GM19438 (cell line): ENCODE measurements at regions not wholly inside any gene's neighbourhood (a gene's known extent, or its start where the extent isn't known, plus 50 kb on each side); places are given as distances from the start of the nearest gene placed in this dataset.

Source experiments
- ATAC-seq: cut with Tn5 transposase; IDR thresholded peaks from one replicate; pipeline ENCODE4 v1.9.1; 2021; ENCODE audit warnings: low read depth; ENCODE audit not compliant: unreplicated experiment

DNA sequence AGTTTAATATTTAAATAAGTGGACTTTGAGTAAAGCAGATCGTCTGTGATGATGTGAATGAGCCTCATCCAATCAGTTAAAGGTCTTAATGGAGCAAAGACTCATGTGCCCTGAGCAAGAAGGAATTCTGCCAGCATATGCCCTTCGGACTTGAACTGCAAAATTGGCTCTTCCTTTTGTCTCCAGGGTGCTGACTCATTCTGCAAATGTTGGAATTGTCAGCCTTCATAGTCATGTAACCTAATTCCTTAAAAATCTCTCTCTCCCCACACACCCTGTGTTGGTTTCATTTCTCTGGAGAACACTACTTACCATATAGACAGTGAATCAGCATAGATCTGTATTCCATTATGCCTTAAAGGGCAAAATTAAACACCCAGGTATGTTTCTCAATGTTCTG lies 609.8 kb upstream of the GALNTL6 start:
- ATAC-seq: no peak

GRCh38 chr4:171202908-171203307 lies 610.3 kb upstream of the GALNTL6 start:
- no peak for ATAC-seq

- no peak for ATAC-seq
Observed at GRCh38 chr4:171186700-171187099, 626.5 kb upstream of the GALNTL6 start.

DNA sequence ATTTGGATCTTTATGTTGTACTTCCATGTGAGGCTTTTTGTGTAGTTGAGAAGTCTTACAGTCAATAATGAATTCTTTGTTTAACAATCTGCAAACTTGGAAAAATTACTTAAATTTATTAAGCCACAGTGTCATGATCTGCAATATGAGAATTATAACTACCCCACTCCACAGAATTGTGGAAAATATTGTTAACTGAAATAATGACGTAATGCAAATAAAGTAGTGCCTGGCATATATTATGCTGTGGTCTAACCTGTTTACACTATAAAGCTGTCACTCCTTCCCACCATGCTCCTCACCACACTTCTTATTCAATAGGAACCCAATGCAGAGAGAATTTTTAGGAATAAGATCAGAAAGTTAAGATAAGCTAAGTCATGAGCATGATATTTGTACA lies 632.1 kb upstream of the GALNTL6 start:
- no peak for ATAC-seq

DNA sequence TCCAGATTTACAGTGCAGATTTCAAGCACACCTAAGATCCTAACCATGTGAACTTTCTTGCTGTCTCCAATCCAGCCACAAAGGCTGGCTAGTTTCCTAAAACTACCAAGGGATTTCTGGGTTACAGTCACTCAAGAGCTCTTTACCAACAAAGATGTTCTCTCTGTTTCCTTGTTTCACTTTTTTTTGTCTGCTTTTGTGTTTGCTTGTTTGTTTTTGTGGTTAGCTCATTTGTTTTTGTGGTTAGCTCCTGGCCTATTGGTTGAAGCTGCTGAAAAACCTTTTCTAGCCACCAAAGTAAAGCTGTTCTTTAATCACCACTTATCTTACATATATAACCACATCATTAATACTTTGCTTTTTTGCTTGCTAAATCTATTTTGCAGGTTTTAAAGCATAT lies 642.5 kb upstream of the GALNTL6 start:
- ATAC-seq: no peak

DNA sequence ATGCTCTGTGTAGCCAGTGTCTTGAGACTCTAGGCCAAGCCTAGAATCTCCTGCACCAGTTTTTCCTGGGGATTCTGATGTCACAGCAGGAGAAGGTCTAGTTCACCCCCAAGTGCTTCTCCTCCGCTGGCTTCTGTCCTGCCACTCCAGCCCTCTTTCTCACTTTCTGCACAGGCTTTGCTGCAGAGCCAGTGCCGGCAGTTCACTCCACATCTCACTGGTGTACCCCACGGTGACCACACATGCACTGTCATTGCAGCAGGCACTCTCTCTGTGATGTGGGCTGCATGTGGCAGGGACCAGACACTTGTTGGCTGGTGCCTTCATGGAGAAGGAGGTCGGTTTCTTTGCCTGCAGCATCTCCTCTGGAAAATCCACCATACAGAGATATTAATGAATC lies 643.8 kb upstream of the GALNTL6 start:
- ATAC-seq: no peak

GRCh38 chr4:171162478-171162877 lies 650.7 kb upstream of the GALNTL6 start:
- no peak for ATAC-seq

DNA sequence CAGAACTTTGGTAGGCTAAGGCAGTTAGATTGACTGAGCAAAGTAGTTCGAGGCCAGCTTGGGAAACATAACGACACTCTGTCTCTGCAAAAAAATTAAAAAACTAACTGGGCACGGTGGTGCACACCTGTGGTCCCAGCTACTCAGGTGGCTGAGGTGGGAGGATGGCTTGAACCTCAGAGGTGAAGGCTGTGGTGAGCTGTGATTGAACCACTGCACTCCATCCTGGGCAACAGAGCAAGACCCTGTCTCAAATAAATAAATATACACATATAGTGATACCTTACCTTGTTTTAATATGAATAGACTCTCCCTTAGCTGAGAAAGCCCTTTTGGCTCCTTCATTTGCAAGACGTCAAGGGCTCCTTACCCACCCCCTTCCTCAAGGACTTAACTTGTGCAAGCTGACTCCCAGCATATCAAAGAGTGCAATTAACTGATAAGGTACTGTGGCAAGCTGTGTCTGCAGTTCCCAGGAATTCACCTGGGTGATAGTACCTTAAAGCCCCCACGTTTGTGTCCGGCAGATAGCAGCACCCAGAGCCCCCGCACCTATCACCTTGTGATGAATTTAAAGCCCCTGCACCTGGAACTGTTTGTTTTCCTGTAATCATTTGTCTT lies 655.6 kb upstream of the GALNTL6 start:
- ATAC-seq: no peak

- ATAC-seq: no peak
Observed at GRCh38 chr4:171142639-171143038, 670.6 kb upstream of the GALNTL6 start.

- ATAC-seq: no peak
Observed at GRCh38 chr4:171142045-171142444, 671.2 kb upstream of the GALNTL6 start.

GRCh38 chr4:171130256-171130801 lies 682.9 kb upstream of the GALNTL6 start:
- peak; percentile 58 for ATAC-seq

DNA sequence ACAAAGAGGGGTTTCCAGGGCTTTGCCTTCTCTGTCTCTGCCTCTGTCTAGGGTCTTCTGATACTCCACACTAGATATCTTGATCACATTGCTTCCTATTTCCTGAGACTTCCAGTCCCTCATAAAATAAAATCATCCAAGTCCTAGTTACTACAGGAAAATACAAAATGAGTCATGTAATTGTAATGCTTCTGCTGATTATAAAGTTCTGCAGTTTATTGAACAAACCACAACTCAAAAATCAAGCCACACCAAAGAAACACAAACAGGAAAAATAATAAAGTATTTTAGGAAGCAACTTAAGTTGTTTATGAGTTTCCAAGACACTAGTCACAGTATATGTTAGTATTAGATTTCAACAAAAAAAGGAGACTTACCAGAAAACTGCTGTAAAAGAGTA lies 695.1 kb upstream of the GALNTL6 start:
- no peak for ATAC-seq

DNA sequence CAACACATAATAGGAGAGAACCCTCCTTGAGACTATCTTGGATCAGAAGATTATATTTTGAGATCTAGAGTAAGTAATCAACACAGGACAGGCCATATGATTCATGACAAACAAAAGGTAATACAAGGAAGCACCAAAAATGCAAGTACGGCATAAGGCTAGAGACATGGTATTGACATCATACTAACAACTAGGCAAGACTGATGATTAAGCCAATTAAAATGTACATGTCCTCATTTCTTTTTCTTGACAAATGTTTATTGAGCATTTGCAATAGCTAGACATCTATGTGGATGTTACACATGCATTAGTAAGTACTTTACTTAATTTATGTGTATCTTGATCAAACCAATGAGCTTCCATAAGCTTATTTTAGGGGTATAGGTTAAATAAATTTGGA lies 695.7 kb upstream of the GALNTL6 start:
- no peak for ATAC-seq

DNA sequence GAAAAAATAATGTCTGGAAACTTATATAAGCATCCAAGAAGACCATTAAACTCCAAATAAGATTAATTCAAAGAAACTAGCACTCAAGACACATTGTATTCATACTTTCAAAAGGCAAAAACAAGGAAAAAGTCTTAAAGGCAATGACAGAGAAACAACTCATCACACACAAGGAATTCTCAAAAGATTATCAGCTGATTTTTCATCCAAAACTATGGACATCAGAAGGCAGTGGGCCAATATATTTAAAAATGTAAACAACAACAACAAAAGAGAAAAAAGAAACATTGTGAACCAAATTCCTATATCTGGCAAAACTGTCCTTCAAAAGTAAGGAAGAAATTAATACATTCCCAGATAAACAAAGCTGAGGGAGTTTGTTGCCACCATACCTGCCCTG lies 711.4 kb upstream of the GALNTL6 start:
- ATAC-seq: no peak

GRCh38 chr4:171087089-171087488 lies 726.1 kb upstream of the GALNTL6 start:
- ATAC-seq: no peak

DNA sequence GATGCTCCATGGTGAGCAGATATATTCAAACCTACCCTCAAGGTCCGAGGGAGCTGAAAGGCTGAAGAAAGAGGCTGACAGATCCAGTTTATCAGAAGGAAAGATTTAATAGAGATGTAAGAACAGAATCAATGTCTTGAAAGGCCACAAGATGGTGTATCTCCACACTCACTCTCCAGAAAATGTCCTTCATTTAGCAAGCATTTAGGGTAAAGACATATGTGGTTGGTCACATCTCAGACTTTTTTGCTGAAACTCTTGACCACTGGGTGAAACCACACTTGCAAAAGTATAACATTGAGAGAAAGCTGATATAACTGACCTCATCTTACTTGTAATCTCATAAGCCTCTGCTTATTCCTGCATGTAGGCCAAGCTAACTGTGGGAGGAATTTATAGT lies 745.8 kb upstream of the GALNTL6 start:
- no peak for ATAC-seq

- no peak for ATAC-seq
Observed at GRCh38 chr4:171049380-171049779, 763.8 kb upstream of the GALNTL6 start.

DNA sequence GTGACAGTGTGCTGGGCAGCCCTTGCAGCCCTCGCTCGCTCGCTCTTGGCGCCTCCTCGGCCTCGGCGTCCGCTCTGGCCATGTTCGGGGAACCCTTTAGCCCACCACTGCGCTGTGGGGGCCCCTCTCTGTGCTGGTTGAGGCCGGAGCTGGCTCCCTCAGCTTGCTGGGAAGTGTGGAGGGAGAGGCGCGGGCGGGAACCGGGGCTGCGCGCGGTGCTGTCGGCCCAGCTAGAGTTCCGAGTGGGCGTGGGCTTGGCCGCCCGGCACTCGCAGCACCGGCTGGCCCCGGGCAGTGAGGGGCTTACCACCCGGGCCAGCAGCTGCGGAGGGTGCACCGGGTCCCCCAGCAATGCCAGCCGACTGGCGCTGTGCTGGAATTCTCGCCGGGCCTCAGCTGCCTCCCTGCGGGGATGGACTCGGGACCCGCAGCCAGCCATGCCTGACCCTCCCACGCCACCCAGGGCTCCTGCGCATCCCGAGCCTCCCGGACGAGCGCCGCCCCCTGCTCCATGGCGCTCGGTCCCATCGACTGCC lies 770.1 kb upstream of the GALNTL6 start:
- ATAC-seq: no peak

GRCh38 chr4:171035909-171036308 lies 777.3 kb upstream of the GALNTL6 start:
- ATAC-seq: no peak

- no peak for ATAC-seq
Observed at GRCh38 chr4:171031338-171031737, 781.9 kb upstream of the GALNTL6 start.

- ATAC-seq: no peak
Observed at GRCh38 chr4:171025776-171026175, 787.4 kb upstream of the GALNTL6 start.

- ATAC-seq: no peak
Observed at GRCh38 chr4:171025343-171025742, 787.9 kb upstream of the GALNTL6 start.
